ENCODE measurements at regions not wholly inside any gene's neighbourhood (a gene's known extent, or its start where the extent isn't known, plus 50 kb on each side); places are given as distances from the start of the nearest gene placed in this dataset.

DNA sequence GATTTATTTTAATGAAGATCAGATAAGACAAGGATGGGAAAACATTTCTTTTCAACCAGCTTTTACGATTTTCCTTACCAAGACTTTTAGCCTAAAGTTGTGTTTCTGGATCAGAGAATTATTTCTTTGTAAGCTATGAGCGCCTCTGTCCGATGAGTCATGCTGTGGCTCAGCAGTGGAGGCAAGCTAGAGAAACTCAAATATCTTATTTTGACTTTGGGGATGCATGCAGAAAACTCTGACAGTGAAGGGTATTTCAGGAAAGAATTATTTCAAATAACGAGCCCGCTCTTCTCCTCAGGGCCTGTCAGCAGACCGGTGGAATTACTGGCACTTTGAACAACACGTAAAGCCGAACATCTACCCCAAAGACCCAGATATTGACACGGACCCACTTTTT lies 77.9 kb upstream of the OR5AK2 start:
- TF ChIP-seq, protein P1, sequence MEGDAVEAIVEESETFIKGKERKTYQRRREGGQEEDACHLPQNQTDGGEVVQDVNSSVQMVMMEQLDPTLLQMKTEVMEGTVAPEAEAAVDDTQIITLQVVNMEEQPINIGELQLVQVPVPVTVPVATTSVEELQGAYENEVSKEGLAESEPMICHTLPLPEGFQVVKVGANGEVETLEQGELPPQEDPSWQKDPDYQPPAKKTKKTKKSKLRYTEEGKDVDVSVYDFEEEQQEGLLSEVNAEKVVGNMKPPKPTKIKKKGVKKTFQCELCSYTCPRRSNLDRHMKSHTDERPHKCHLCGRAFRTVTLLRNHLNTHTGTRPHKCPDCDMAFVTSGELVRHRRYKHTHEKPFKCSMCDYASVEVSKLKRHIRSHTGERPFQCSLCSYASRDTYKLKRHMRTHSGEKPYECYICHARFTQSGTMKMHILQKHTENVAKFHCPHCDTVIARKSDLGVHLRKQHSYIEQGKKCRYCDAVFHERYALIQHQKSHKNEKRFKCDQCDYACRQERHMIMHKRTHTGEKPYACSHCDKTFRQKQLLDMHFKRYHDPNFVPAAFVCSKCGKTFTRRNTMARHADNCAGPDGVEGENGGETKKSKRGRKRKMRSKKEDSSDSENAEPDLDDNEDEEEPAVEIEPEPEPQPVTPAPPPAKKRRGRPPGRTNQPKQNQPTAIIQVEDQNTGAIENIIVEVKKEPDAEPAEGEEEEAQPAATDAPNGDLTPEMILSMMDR (IDR thresholded peaks at IDR 0.05), result no peak

DNA sequence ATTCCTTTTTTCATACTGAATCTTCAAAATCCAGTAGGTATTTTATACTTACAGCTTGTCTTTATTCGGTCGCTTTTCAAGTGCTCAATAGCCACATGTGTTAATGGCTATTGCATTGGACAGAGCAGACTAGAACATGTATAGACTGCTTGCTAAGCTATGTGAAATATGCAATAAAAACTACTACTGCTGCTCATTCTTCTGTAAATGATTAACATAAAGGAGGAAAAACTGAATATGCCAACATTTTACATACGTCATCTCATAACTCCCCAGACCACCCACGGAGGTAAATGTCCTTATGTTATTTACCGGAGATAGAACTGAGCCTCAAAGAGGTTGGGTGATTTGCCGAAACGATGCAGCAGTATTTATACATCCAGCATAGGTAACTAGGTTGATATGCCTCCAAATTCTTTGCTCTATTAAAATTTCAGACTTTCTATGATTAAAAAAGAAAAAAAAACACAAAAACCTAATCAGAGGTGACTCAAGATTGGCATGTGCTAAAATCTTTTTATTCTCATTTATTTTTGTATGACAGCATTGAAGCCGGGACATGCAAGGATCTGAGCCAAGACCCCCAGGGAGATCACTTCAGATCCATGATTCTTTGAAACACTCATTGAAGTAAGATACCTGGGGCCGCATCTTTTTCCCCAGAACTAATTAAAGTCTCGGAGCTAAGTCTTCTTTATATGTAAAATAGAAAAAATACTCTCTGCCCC lies 78.5 kb upstream of the OR5AK2 start:
- TF ChIP-seq, protein P1 (IDR thresholded peaks at IDR 0.05), result no peak

DNA sequence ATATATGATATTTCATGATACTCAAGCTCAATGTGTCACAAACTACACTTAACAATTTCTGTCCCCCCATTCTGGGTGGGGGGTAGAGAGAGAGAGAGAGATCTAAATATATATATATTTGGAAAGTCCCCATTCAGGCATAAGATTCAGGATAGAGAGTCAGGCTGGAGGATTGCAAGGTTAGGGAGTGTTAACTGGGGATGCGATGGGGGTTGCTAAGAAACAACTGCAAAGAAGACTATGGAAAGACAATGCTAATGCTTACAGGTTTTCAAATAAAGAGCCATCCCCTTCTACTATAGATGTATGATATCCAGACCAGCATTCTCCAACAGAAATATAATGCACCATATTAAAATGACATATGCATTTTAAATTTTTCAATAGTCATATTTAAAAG lies 79.2 kb upstream of the OR5AK2 start:
- TF ChIP-seq, protein P1 (IDR thresholded peaks at IDR 0.05), result no peak

DNA sequence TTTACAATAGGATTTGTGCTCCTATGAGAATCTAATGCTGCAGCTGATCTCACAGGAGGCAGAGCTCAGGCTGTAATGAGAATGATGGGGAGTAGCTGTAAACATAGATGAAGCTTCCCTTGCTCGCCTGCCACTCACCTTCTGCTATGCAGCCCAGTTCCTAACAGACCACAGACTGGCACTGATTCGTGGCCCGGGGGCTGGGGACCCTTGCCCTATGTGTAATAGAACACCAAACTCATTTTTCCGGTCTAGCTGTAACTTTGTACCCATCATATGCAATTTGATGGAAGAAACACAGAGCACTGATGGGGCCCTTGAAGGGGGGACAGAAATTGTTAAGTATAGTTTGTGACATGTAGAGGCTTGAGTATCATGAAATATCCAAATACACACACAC lies 79.6 kb upstream of the OR5AK2 start:
- TF ChIP-seq, protein P1 (IDR thresholded peaks at IDR 0.05), result no peak

DNA sequence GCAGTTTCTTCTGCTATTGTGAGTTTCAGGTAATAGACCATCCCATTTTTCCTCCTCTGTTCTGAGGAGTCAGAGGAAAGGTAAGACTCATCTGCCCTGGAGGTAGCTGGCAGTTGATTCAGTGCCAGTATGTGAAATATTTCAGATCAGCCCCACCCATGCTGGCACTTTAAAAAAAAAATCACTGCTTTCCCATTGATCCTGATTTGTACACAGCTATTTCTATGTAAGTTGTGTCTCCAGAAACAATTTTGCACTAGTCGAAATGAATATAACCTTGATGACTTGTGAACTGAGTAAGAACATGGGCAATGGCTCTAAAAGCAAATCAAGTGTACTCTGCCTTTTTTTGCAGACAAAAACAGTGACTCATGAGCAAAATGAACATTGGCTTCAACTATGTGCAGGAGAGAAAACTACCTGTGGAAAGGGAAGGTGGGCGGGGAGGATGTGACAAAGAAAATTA lies 82.0 kb upstream of the OR5AK2 start:
- TF ChIP-seq, protein P1 (IDR thresholded peaks at IDR 0.05), result no peak

DNA sequence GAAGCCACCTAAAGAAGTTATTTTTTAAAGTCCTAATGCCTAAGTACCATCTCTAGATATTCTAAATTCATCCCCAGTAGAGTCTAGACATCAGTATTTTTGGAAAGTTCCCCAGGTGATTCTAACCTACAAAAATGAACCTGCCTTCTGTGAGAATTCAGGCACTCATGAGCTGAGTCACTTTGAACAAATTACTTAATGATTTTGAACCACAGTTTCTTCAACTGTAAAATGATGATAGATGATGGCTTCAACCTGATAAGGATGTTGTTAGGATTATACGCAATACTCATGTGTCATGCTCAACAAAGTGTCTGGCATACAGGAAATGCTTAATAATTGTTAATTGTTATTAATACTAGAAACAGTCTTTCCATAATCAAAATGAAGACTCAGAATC lies 82.8 kb upstream of the OR5AK2 start:
- TF ChIP-seq, protein P1 (IDR thresholded peaks at IDR 0.05), result no peak

DNA sequence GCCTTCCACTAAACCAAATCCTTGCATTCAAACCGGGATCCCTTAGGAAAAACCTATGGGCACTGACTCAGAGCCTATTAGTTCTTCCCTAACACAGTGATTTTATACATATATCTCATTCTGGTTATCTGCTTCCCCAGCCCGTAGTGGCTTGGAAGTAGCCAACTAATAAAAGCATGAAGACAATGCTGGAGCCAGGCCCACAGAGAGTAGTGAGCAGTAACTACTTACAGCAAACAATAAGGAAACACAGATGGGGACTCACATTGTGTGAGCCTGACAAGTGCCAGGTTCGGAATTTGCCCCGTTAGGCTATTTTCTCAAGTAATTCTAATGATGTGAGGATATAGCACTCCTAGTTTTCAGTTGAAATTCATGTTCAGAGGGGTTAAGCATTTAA lies 83.3 kb upstream of the OR5AK2 start:
- TF ChIP-seq, protein P1 (IDR thresholded peaks at IDR 0.05), result no peak

DNA sequence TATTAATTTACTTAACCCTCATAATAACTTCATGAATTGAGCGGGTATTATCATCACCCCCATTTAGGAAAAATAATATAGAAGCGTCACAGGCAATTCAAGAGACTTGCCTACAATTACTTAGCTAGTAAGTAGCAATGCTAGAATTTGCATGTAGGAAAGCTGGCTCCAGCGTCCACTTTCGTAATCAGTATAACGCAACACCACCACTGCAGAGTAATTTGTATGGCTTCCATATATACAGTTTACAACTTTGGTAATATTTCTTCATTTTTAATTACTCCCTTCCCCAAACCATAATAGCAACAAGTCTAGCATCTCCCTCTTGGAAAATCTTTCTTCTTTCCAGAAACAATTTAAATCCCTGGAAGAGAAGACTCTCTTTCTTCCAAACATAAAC lies 89.9 kb upstream of the OR5AK2 start:
- TF ChIP-seq, protein P1 (IDR thresholded peaks at IDR 0.05), result no peak
